Naive thymus-derived CD4-positive, alpha-beta T cell (primary cell): ENCODE measurements at regions not wholly inside any gene's neighbourhood (a gene's known extent, or its start where the extent isn't known, plus 50 kb on each side); places are given as distances from the start of the nearest gene placed in this dataset.

Source experiments
- ATAC-seq: fragments of 150-1000 bp; cut with Tn5 transposase; 2 replicates; pipeline ENCODE4 v1.10.0; 2021; ENCODE audit warnings: mild to moderate bottlenecking, moderate library complexity
- CTCF ChIA-PET: fragments of 350-600 bp; sonication (Branson Sonifier 250); formaldehyde crosslinking; loops from one replicate; lab custom pipeline; 2021; ENCODE audit warnings: antibody characterized with exemption; lab: Charles Lee
- POLR2A ChIA-PET: fragments of 350-600 bp; sonication (Branson Sonifier 250); formaldehyde crosslinking; loops from one replicate; lab custom pipeline; 2021; ENCODE audit warnings: antibody characterized with exemption, inconsistent platforms; lab: Charles Lee
- DNase-seq, 9 donors: peaks; one replicate each; pipeline versions ENCODE4 v3.0.0 to v3.0.0-alpha.2; 2020 to 2022; ENCODE audit warnings: mixed read lengths in 1 of 9
- H3K27ac ChIP-seq: one replicate; pipeline ENCODE4 v1.7.0; 2013; ENCODE audit warnings: mild to moderate bottlenecking, low read depth, low read length, moderate library complexity
- H3K27me3 ChIP-seq, 2 donors: one replicate each; pipeline ENCODE4 v1.7.0; 2013; ENCODE audit warnings: low read length in 2 of 2, mild to moderate bottlenecking in 2 of 2, moderate library complexity in 2 of 2; ENCODE audit not compliant: control insufficient read depth in 2 of 2, insufficient read depth in 2 of 2
- H3K36me3 ChIP-seq, 3 experiments: 1 replicate in 2 of 3; 2 replicates in 1 of 3; pipeline ENCODE4 v1.7.0; 2013; ENCODE audit warnings: low read length in 3 of 3, mild to moderate bottlenecking in 3 of 3, moderate library complexity in 1 of 3; ENCODE audit not compliant: insufficient read depth in 3 of 3, control insufficient read depth in 2 of 3
- H3K4me1 ChIP-seq, 2 donors: one replicate each; pipeline ENCODE4 v1.7.0; 2013; ENCODE audit warnings: low read length in 2 of 2, mild to moderate bottlenecking in 2 of 2, moderate library complexity in 1 of 2; ENCODE audit not compliant: control insufficient read depth in 2 of 2, insufficient read depth in 2 of 2
- H3K4me3 ChIP-seq: 2 replicates; pipeline ENCODE4 v1.7.0; 2013; ENCODE audit warnings: mild to moderate bottlenecking, low read length
- H3K9me3 ChIP-seq, 3 experiments: 1 replicate in 2 of 3; 2 replicates in 1 of 3; pipeline ENCODE4 v1.7.0; 2013; ENCODE audit warnings: low read length in 3 of 3; ENCODE audit not compliant: control insufficient read depth in 2 of 3
- H3K27ac Mint-ChIP-seq, 9 donors: one replicate each; pipeline ENCODE4 v1.8.0; 2020 to 2022; ENCODE audit warnings: mixed read lengths in 9 of 9, mild to moderate bottlenecking in 8 of 9, moderate library complexity in 5 of 9, inconsistent platforms in 2 of 9
- H3K27me3 Mint-ChIP-seq, 5 donors: one replicate each; pipeline ENCODE4 v1.8.0; 2021 to 2022; ENCODE audit warnings: mixed read lengths in 5 of 5, mild to moderate bottlenecking in 1 of 5
- H3K36me3 Mint-ChIP-seq, 5 donors: one replicate each; pipeline ENCODE4 v1.8.0; 2020 to 2022; ENCODE audit warnings: mixed read lengths in 5 of 5, mild to moderate bottlenecking in 3 of 5, inconsistent platforms in 1 of 5
- H3K4me1 Mint-ChIP-seq, 7 donors: one replicate each; pipeline ENCODE4 v1.8.0; 2020 to 2022; ENCODE audit warnings: mixed read lengths in 7 of 7, mild to moderate bottlenecking in 3 of 7, inconsistent platforms in 1 of 7
- H3K4me3 Mint-ChIP-seq, 10 donors: one replicate each; pipeline ENCODE4 v1.8.0; 2020 to 2022; ENCODE audit warnings: mild to moderate bottlenecking in 10 of 10, mixed read lengths in 10 of 10, moderate library complexity in 6 of 10, inconsistent platforms in 2 of 10
- H3K9me3 Mint-ChIP-seq, 11 donors: one replicate each; pipeline ENCODE4 v1.8.0; 2020 to 2022; ENCODE audit warnings: mixed read lengths in 11 of 11, mild to moderate bottlenecking in 4 of 11, inconsistent platforms in 1 of 11, moderate library complexity in 1 of 11
- intact Hi-C, 2 donors: fragments of 100-400 bp; cut with micrococcal nuclease; formaldehyde crosslinking; loops; one replicate each; pipeline ENCODE4 v1.15.1; 2023

DNA sequence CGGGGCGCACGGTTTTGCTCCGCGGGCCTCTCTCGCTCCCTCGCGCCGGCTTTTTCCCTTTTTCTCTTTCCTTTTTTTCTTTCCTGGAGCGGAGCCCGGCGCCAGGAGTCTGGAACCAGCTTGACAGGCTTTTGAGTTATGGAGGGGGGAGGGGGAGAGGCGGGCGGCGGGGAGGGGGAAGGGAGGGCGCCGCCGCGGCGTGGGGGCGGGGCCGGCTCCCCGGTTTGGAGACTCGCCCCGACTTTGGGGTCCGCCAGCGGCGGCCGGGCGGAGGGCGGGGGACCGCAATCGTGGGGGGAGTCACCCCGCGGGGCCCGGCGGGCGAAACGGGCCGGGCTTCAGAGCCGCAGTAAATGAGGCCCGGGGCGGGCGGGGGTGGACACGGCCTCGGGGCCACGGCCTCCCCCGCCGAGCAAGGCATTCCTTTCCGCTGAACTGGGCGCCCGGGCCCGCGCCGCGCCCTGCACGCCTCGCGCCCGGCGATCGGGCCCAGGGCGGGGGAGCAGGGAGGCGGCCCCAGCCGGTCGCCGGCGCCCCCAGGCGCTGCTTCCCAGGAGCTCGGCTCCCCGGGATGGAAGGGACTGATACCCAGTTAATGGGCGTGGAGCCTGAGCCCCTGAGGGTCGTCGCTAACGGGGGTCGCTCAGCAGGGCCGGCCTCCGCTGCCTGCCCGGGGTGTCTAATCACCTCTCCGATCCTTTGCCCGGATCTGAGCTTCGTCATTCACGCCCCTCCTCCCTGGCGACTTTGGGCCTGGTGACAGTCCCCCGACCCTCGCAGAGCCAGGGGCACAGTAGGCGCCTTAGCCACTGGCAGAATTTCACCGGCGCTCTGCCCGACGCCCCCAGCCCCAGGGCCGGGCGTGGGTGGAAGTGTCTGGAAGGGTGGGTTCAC is 138.1 kb downstream of the C9orf50 start:
- Mint-ChIP-seq H3K27ac (peak overlapping the region in 3 of 9 donors; percentile 32 to 97 (median 69)), H3K4me3 (peak overlapping the region in 9 of 10 donors; percentile 58 to 82 (median 71)), H3K9me3 (no peaks in the 10 kb centered on the region), H3K36me3 (no peaks in the 10 kb centered on the region), H3K4me1 (peaks cover 19 to 41% (median 34%) of the 10 kb centered on the region in 7 donors), H3K27me3 (peaks cover 0 to 8% (median 0%) of the 10 kb centered on the region in 5 donors)
- H3K27ac ChIP-seq, result peak overlapping the region; percentile 20
- ChIA-PET POLR2A (interaction anchor here (0.7 to 1.4 kb wide), 8 partner anchors 9 to 305 kb away, joined by 3 to 4 read pairs (median 3); partner anchors contain the start of gene IER5L), CTCF (no interaction called here)
- H3K9me3 ChIP-seq, result no peaks in the 10 kb centered on the region
- intact Hi-C loops, result loop anchor here in 1 of 2 donors (2.0 kb wide), 1 partner anchor 46 kb away; no protein-coding TSS in a partner anchor
- H3K36me3 ChIP-seq, result no peaks in the 10 kb centered on the region
- no peaks in the 10 kb centered on the region for H3K27me3 ChIP-seq
- ATAC-seq (peak; percentile 57), DNase-seq (peak in 2 of 9 donors; percentile 41 to 61)
- peaks cover 17 to 20% of the 10 kb centered on the region in 2 donors for H3K4me1 ChIP-seq
- H3K4me3 ChIP-seq, result peak overlapping the region; percentile 35

DNA sequence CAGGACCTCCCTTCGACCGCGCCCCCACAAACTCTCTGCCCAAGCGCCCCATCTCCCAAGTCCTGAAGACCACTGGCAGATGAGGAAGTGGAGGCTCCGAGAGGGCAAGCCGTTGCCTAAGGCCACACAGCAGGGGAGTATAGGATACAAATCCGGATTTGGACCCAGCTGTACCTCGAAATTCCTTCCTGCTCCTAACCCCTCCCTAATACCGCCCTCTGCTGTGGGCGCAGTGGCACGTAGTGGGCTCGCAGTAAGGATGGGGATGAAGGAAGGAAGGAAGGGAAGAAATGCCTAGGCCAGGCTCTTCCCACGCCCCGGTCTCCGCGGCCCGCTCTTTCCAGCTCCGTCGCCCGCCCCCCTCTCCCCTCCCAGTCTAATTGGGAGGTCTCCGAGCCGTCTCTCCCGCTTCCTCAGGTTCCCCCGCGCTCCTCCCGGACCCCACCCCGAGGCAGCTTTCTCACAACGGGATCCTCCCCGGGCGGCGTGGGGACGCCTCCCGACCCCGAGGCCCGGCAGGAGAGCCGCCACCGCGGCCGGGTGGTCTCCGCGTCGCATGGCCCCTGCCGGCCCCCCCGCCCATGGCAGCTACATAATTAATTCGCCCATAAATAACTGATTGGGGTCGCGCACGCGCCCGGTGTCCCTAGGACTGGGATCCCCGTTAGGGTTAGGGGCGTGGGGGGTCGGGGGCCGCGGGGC is 138.9 kb downstream of the C9orf50 start:
- peaks cover 0 to 1% (median 0%) of the 10 kb centered on the region in 11 donors for H3K9me3 Mint-ChIP-seq
- H3K4me3 ChIP-seq, result no peak overlapping the region

DNA sequence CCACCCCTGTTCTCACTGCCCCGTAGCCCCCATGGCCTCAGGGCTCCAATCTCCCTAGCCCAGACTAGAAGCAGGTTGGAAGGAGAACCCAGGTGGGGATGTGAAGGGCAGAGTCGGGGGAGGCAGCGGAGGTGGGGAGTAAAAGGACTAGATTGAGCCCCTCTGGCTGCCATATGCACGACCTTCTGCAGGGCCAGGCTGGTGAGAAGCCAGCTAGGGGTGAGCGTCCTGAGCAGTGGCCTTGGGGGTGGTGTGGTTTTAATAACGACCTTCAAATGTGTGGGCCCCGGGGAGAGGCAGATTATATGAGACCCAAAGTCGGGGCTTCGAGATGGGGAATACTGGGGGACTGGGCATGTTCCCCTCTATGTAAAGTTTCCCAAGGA is 139.5 kb downstream of the C9orf50 start:
- DNase-seq (no peak), ATAC-seq (no peak)
- ChIA-PET POLR2A (interaction anchor here (1.0 kb wide), 1 partner anchor 303 kb away, joined by 3 read pairs; the partner anchor contains the start of gene IER5L), CTCF (no interaction called here)
- intact Hi-C loops, result no loop called here
- peak overlapping the region in 9 of 10 donors; percentile 39 to 80 (median 55) for H3K4me3 Mint-ChIP-seq
- H3K9me3 ChIP-seq, result no peaks in the 10 kb centered on the region
- H3K27ac Mint-ChIP-seq, result peak overlapping the region in 1 of 9 donors; percentile 42
- no peaks in the 10 kb centered on the region for H3K27me3 ChIP-seq
- H3K36me3 Mint-ChIP-seq, result no peaks in the 10 kb centered on the region
- peaks cover 0 to 8% (median 0%) of the 10 kb centered on the region in 5 donors for H3K27me3 Mint-ChIP-seq
- no peak overlapping the region for H3K27ac ChIP-seq
- H3K36me3 ChIP-seq, result no peaks in the 10 kb centered on the region
- H3K4me3 ChIP-seq, result no peak overlapping the region
- H3K4me1 ChIP-seq, result peaks cover 11 to 16% of the 10 kb centered on the region in 2 donors
- H3K4me1 Mint-ChIP-seq, result peaks cover 15 to 29% (median 22%) of the 10 kb centered on the region in 7 donors
- peaks cover 0 to 1% (median 0%) of the 10 kb centered on the region in 11 donors for H3K9me3 Mint-ChIP-seq

More for the DNA sequence above, 138.9 kb downstream of the C9orf50 start:
- H3K27ac ChIP-seq, result no peak overlapping the region
- Mint-ChIP-seq H3K27ac (peak overlapping the region in 1 of 9 donors; percentile 42), H3K36me3 (no peaks in the 10 kb centered on the region), H3K27me3 (peaks cover 0 to 8% (median 0%) of the 10 kb centered on the region in 5 donors), H3K4me1 (peaks cover 19 to 33% (median 25%) of the 10 kb centered on the region in 7 donors), H3K4me3 (peak overlapping the region in 9 of 10 donors; percentile 29 to 80 (median 53))
- ATAC-seq (no peak), DNase-seq (no peak)
- H3K36me3 ChIP-seq, result no peaks in the 10 kb centered on the region
- no peaks in the 10 kb centered on the region for H3K9me3 ChIP-seq
- intact Hi-C loops, result loop anchor here in 1 of 2 donors (2.0 kb wide), 1 partner anchor 45 kb away; no protein-coding TSS in a partner anchor
- peaks cover 11 to 16% of the 10 kb centered on the region in 2 donors for H3K4me1 ChIP-seq
- no peaks in the 10 kb centered on the region for H3K27me3 ChIP-seq
- ChIA-PET POLR2A (interaction anchor here (0.5 to 1.1 kb wide), 2 partner anchors 66 to 1351 kb away, joined by 3 to 4 read pairs; no protein-coding TSS in a partner anchor), CTCF (no interaction called here)

DNA sequence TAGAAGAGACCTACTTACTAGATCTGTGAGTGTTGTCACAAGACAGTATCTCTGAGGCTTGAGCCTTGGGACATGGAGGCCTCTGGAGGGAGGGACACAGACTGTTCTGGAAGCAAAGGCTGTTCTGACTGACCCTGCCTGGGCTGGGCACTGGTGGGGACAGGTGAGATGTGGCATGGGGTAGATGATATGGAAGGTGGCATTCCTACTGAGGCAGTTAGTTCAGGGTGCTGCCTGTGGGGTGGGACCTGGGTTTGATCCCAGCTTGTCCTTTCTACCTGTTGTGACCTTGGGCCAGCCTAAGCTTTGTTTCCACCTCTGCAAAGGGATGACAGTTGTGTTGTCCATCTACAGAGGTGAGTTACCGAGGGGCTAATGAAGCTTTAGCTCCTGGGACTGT is 140.2 kb downstream of the C9orf50 start:
- Histone ChIP-seq H3K27ac (no peak overlapping the region), H3K9me3 (no peaks in the 10 kb centered on the region), H3K27me3 (no peaks in the 10 kb centered on the region), H3K4me1 (peaks cover 11 to 16% of the 10 kb centered on the region in 2 donors), H3K36me3 (no peaks in the 10 kb centered on the region), H3K4me3 (no peak overlapping the region)
- Mint-ChIP-seq H3K9me3 (peaks cover 0 to 1% (median 0%) of the 10 kb centered on the region in 11 donors), H3K27me3 (peaks cover 0 to 8% (median 0%) of the 10 kb centered on the region in 5 donors), H3K36me3 (no peaks in the 10 kb centered on the region), H3K4me3 (peak overlapping the region in 4 of 10 donors; percentile 5 to 80 (median 49)), H3K27ac (peak overlapping the region in 1 of 9 donors; percentile 73), H3K4me1 (peaks cover 14 to 25% (median 17%) of the 10 kb centered on the region in 7 donors)
- POLR2A ChIA-PET, result interaction anchor here (1.0 kb wide), 1 partner anchor 303 kb away, joined by 3 read pairs; the partner anchor contains the start of gene IER5L
- CTCF ChIA-PET, result interaction anchor here (0.5 kb wide), 1 partner anchor 157 kb away, joined by 3 read pairs; no protein-coding TSS in a partner anchor
- ATAC-seq (no peak), DNase-seq (no peak)
- intact Hi-C loops, result no loop called here

DNA sequence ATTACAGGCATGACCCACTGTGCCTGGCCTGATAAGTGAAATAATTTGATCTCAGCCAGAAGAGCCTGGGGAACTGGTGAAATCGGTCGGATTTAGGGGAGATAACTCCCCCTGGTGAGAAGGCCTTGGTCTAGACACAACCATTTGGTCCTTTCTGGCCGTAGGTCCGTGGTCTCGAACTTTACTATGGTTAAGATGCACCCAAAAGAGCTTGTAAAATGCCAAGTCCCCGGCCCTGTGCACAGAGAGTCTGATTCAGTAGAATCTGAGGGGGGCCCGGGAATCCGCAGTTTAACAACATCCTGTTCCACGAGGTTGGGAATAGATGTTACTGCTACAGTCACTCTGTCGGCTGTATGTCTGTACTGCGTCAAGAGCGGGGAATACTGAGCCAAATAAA is 140.7 kb downstream of the C9orf50 start:
- peaks cover 0 to 3% (median 0%) of the 10 kb centered on the region in 11 donors for H3K9me3 Mint-ChIP-seq
- no peak for ATAC-seq
- intact Hi-C loops, result no loop called here
- H3K36me3 Mint-ChIP-seq, result no peaks in the 10 kb centered on the region
- peaks cover 9 to 20% (median 12%) of the 10 kb centered on the region in 7 donors for H3K4me1 Mint-ChIP-seq
- no peak overlapping the region for H3K4me3 ChIP-seq
- peaks cover 0 to 1% (median 0%) of the 10 kb centered on the region in 3 experiments for H3K9me3 ChIP-seq
- CTCF ChIA-PET, result no interaction called here
- no peak overlapping the region for H3K27ac ChIP-seq
- no peaks in the 10 kb centered on the region for H3K27me3 ChIP-seq
- peak overlapping the region in 1 of 9 donors; percentile 73 for H3K27ac Mint-ChIP-seq
- H3K27me3 Mint-ChIP-seq, result peaks cover 0 to 8% (median 0%) of the 10 kb centered on the region in 5 donors
- peak overlapping the region in 6 of 10 donors; percentile 5 to 49 (median 22) for H3K4me3 Mint-ChIP-seq
- H3K36me3 ChIP-seq, result no peaks in the 10 kb centered on the region
- no peak for DNase-seq
- H3K4me1 ChIP-seq, result peaks cover 11 to 16% of the 10 kb centered on the region in 2 donors
- POLR2A ChIA-PET, result no interaction called here

DNA sequence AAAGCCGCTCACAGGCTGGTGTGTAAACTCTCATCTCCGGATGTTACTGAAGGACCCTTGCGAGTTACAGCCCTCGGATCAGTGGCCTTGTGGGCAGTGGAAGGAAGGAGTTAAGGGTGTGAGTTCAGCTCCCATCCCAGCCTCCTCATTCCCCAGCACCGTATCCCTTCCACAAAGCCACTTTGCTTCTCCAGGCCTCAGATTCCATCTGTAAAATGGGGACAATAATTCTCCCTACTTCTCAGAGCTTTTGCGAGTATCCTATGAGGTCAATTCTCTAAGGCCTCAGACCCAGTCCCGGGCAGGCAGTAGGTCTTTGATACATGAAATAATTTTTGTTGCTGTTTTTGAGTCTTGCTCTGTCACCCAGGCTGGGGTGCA is 141.3 kb downstream of the C9orf50 start:
- Histone ChIP-seq H3K9me3 (peaks cover 0 to 4% (median 0%) of the 10 kb centered on the region in 3 experiments), H3K4me1 (peaks cover 11 to 16% of the 10 kb centered on the region in 2 donors), H3K36me3 (no peaks in the 10 kb centered on the region), H3K27ac (no peak overlapping the region), H3K27me3 (no peaks in the 10 kb centered on the region), H3K4me3 (no peak overlapping the region)
- ChIA-PET POLR2A (no interaction called here), CTCF (no interaction called here)
- peaks cover 0 to 8% (median 0%) of the 10 kb centered on the region in 11 donors for H3K9me3 Mint-ChIP-seq
- H3K27ac Mint-ChIP-seq, result no peak overlapping the region
- no peak for ATAC-seq
- peaks cover 0 to 8% (median 0%) of the 10 kb centered on the region in 5 donors for H3K27me3 Mint-ChIP-seq
- no peak overlapping the region for H3K4me3 Mint-ChIP-seq
- DNase-seq, result no peak
- H3K4me1 Mint-ChIP-seq, result peaks cover 6 to 18% (median 8%) of the 10 kb centered on the region in 7 donors
- no peaks in the 10 kb centered on the region for H3K36me3 Mint-ChIP-seq
- intact Hi-C loops, result no loop called here
